GM18907 (cell line): ENCODE measurements at regions not wholly inside any gene's neighbourhood (a gene's known extent, or its start where the extent isn't known, plus 50 kb on each side); places are given as distances from the start of the nearest gene placed in this dataset.

Source experiments
- ATAC-seq: cut with Tn5 transposase; IDR thresholded peaks from one replicate; pipeline ENCODE4 v1.9.1; 2021; ENCODE audit warnings: mild to moderate bottlenecking, moderate library complexity; ENCODE audit not compliant: unreplicated experiment

DNA sequence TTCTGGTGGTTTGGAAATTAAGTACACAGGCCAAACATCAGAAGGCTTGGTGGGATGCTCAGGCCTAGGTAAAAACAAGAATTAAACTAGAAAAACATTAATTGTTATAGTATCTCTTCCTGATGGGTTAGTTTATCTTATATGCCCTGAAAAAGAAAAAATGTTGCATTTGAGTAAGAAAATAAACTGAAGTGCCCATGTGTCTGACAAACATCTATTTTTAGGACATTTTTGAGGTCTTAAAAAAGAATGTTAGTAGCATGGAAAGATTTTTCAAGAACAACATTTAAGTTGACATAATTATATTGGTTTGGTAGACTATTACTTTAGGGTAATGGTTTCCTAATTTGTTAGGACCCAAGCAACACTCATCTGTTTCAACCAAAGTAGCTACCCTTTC lies 140.1 kb upstream of the RND3 start:
- ATAC-seq = no peak

DNA sequence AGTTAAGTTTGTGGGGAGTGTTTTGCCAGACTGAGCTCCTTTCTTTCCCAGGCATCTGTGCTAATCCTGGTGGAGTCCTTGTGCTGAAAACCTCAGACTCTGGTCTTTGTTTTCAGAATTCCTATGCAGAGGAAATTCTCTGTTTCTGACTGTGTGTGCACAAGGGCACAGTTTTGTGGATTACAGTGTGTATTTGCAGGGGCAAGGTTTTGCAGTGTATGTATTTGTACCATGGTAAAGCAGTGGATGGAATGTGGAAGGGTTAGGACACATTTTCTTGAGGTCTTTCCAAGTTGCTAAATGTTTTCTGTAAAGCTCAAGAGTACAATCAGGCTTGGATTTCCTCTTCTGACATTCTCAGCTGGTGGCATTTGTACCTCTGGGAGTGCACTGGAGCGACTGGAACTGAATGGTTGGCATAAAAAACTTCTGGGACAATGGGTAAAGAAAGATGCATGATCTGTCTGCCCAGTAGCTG lies 139.5 kb upstream of the RND3 start:
- no peak for ATAC-seq

DNA sequence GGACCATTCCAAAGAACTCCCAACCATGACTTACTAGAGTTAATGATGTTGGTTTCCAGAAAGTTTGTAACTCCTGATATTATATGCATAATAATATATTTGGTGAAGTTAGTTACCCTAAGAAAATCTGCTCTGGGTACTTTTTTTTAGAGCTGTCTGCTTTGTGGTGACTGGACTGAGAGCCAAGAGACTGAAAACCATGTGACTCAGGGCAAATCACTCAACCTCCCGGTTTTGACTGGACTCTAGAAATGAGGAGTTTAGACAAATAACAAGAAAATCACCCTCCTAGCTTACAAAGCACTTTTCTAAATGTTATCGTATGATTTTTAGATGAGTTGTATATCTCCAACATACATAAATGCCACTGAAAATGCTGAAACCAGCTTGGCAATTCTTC lies 138.3 kb upstream of the RND3 start:
- no peak for ATAC-seq

DNA sequence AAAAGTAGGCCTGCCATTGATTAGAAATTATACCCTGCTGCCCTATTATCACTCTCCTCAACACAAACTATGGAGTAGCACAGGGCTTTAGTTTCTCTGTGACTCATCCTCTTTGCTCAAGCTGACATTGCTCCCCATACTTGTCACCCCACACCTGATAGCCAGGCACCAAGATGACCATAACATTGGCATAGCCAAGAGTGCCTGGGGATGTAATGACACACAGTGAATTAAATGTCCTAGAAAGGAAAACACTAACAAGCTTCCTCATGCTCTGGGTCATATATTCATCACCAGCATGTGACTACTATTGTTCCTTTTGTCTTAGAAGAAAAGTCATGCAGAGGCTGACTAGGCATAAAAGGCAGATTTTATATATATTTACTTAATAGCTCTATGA lies 137.8 kb upstream of the RND3 start:
- ATAC-seq = no peak

DNA sequence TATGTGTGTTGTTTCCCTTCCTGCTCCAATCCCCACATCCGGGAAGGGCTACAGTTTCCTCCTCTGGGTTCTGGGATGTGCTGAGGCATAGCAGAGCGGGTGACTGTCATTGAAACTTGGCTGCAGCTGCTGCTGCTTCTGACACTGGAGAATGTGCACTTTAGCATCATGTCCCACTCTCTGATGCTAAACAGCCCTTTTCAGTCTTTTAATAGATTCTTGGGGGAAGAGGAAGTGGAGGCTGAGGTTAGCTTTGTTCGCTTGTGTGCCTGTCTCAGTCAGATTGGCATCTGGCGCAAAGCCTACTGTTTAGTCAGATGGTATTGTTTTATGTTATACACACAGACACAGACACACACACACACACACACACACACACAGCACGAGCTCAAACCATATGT lies 136.5 kb upstream of the RND3 start:
- ATAC-seq = peak; percentile 70

- no peak for ATAC-seq
Measured at GRCh38 chr2:150621526-150622213, 134.2 kb upstream of the RND3 start.

GRCh38 chr2:150620855-150621254 lies 133.4 kb upstream of the RND3 start:
- no peak for ATAC-seq

GRCh38 chr2:150620416-150620815 lies 132.9 kb upstream of the RND3 start:
- ATAC-seq = no peak

DNA sequence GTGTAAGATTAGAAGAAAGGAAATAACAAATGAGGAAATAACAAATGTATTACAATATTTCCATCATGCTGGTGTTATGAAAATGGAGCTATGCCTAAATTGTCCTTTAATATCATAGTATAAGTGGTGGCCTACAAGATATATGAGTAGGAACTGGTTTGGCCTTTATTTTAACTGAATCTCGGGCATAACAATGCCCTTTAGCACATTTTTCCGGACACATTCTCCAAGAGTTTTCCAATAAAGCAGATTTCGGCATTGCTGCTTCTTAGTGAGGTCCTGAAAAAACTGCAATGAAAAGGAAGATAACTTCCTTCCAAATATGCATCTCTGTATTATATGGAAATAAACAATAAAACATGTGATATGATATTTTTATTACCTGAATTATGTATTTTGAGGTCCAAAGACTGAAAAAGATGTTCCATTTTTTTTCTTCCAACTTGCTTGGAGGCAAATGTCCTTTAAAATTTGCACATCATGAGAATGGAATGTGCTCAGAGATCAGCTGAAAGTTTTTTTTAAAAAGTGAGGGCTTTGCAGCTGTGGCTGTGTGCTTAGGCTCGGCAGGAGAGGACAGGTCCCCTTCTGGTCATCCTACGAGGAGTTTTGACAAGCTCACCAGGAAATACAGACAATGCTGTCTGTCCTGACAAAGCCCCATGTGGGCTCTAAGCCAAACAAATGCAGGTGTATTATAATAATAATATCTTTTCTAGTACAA lies 132.3 kb upstream of the RND3 start:
- no peak for ATAC-seq

GRCh38 chr2:150618245-150618895 lies 130.9 kb upstream of the RND3 start:
- ATAC-seq = no peak

DNA sequence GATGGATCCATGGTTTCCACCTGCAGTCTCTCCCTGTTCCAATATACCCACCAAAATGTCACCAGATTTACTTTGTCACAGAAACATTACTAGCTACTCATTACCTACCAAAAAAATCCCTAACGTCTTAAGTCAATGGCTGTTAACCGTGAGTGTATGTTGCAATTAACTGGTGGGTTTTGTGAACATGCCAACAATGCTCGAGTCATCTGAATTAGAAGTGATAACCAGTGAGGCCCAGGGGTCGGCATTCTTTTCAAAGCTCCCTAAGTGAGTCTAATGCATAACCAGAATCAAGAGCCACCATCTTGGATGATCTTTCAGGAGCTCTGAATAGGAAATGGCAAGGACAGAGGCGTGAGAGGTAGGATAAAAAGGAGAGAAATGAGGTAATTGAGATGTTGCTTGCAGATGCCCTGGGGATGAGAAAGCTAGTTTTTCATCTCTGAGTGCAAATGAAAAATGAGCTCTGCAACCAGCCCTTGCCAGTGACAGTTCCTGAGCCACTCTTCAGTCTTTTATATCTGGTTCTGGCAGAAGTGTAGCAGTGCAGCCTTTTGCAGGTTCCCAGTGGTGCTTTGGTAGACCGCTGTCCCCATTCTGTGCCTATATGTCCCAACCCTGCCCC lies 130.0 kb upstream of the RND3 start:
- ATAC-seq = no peak

DNA sequence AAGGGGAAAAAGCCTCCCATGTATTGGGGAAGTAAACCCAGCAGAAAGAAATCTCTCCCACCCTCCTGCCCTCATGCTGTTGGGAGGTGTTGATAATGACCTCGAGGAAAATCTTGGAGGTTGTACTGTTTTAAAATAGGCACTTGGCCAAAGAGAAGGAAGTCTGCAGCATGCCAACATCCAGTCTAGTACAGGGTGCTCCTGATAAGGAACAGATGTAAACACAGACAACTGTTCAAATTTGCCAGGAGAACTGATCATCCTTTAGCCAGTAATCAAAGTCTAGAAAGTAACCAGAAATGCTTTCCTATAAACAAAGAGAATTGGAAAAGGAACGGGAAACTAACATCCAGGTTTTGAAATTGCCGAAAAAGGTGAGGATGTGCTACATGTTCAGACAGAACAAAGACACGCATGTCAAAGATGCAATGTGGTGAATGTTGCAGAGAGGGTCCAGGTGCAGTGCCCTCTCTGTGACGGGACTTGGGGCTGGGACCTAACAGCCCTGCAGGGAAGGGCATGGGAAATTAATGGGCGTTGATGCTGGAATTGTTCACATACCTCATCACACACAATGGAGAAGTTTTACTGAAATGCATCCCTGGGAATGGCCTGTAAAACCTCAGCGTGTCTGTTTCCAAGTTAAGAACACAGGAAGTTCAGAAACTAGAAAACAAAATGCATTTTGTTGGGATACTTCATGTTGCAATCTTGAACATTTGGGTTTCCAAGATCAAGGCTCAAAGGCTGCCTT lies 125.7 kb upstream of the RND3 start:
- ATAC-seq = no peak

GRCh38 chr2:150610670-150611279 lies 123.3 kb upstream of the RND3 start:
- ATAC-seq = peak; percentile 52

DNA sequence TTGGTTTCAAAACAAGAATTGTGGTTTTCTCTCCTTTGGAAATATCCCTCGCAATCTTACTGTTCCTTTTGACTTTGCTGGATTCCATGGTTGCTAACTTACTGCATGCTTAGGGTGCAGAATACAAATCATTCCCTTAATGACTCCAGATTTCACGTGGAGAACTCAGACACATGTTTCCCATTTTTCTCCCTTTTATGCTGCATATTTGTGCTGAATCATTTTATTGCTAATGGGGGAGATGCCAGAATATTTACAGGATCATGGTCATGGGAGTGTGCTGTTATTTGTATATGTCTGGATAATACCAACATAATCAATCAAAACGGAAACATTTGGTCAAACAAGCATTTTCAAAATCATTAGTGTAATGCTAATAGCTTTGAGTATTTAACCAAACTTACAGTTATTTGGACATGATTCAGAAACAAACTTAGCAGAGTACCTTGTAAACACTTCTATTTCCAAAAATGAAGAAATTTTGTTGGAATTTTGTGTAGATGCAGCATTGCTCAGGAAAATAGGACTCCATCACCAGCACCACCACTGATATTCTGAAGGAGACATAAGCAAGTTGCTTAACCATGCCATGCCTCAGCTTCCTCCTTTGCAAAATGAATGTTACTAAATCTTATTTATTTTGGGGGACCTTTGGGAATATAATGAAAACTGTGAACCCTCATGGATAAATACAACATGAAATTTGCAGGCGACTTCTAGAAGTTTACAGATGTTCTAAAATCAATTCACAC lies 122.5 kb upstream of the RND3 start:
- ATAC-seq = no peak

DNA sequence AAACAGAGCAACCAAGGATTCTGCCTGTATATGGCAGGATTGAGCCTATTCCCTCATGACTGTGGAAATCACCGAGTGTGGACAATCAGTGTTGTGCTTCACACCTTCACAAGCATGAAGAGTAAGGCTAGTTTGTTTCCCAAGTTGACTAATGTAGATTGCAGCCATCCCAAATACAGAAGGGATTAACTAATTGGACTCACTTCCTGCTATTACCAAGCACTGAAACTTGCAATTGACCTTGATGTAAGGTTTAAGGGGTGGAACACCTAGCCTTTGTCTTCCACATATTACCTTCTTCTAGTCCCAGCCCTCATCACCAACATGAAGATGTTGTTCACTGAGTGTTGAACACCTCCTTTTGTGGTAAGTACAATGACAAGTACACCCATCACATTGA lies 120.9 kb upstream of the RND3 start:
- ATAC-seq = no peak

- ATAC-seq = no peak
Measured at GRCh38 chr2:150607390-150607811, 119.9 kb upstream of the RND3 start.

DNA sequence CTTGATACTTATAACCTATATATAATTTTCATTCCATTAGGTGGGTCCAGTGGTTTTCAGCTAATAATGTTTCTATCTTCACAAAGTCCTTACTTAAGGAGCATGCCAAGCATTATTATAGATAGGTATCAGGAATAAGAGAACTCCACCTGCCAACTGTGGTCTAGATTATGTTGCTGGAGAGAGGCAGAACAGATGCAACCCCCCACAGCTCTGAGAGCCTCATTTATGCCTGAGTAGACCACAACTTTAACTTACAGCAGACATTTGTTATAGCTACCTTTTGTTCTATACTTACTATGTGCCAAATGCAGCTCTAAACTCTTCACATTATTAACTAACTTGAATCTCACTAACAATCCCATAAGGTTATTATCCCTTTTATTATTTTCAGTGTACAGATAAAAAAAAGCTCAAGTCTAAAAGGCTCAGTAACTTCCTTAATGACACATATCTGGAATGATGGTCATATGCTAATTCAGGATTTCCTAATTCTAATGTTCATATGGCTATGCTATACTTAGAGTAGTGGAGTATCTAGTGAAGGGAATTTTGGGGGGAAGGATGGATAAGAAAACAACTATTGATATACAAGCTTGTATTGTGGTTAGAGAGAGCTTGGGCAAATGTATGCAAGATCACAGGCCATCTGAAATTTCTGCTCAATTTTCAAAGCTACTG lies 119.1 kb upstream of the RND3 start:
- no peak for ATAC-seq

GRCh38 chr2:150605664-150606063 lies 118.2 kb upstream of the RND3 start:
- no peak for ATAC-seq
